ENCODE measurements at regions not wholly inside any gene's neighbourhood (a gene's known extent, or its start where the extent isn't known, plus 50 kb on each side); places are given as distances from the start of the nearest gene placed in this dataset.

GRCh38 chr1:58896246-58897183, 112.7 kb upstream of the JUN start:
- no peak for DNase-seq (ENCODE audit: low read depth in 2 of 2)
- TF ChIP-seq CTCF (IDR thresholded peaks at IDR 0.05; ENCODE audit: low read depth, low read length), result no peak
- H3K4me3 ChIP-seq (replicated peaks in 1 of 2; ENCODE audit: low read depth in 2 of 2, low read length in 2 of 2), result no peak overlapping the region

- DNase-seq (ENCODE audit: low read depth in 2 of 2), result peak in 1 of 2 donors; percentile 80
- H3K4me3 ChIP-seq (replicated peaks in 1 of 2; ENCODE audit: low read depth in 2 of 2, low read length in 2 of 2), result no peak overlapping the region
- TF ChIP-seq CTCF (IDR thresholded peaks at IDR 0.05; ENCODE audit: low read depth, low read length), result no peak
These were observed 115.1 kb upstream of the JUN start for GRCh38 chr1:58898739-58899586.

GRCh38 chr1:58899587-58900271, 115.9 kb upstream of the JUN start:
- no peak overlapping the region for H3K4me3 ChIP-seq (replicated peaks in 1 of 2; ENCODE audit: low read depth in 2 of 2, low read length in 2 of 2)
- no peak for TF ChIP-seq CTCF (IDR thresholded peaks at IDR 0.05; ENCODE audit: low read depth, low read length)
- DNase-seq (ENCODE audit: low read depth in 2 of 2), result no peak

GRCh38 chr1:58900396-58900795, 116.5 kb upstream of the JUN start:
- DNase-seq (ENCODE audit: low read depth in 2 of 2), result no peak
- no peak for TF ChIP-seq CTCF (IDR thresholded peaks at IDR 0.05; ENCODE audit: low read depth, low read length)
- H3K4me3 ChIP-seq (replicated peaks in 1 of 2; ENCODE audit: low read depth in 2 of 2, low read length in 2 of 2), result no peak overlapping the region

- no peak overlapping the region for H3K4me3 ChIP-seq (replicated peaks in 1 of 2; ENCODE audit: low read depth in 2 of 2, low read length in 2 of 2)
- no peak for DNase-seq (ENCODE audit: low read depth in 2 of 2)
- TF ChIP-seq CTCF (IDR thresholded peaks at IDR 0.05; ENCODE audit: low read depth, low read length), result no peak
These were observed 117.2 kb upstream of the JUN start for GRCh38 chr1:58901008-58901407.

- TF ChIP-seq CTCF (IDR thresholded peaks at IDR 0.05; ENCODE audit: low read depth, low read length), result no peak
These were observed 119.1 kb upstream of the JUN start for GRCh38 chr1:58902830-58903513.

More at GRCh38 chr1:58902830-58903513, 119.1 kb upstream of the JUN start:
- no peak for DNase-seq (ENCODE audit: low read depth in 2 of 2)
- peak overlapping the region; percentile 30 to 43 for H3K4me3 ChIP-seq (replicated peaks in 1 of 2; ENCODE audit: low read depth in 2 of 2, low read length in 2 of 2)

All from cardiac fibroblast (primary cell).